AG04449 (cell line): ENCODE measurements at regions not wholly inside any gene's neighbourhood (a gene's known extent, or its start where the extent isn't known, plus 50 kb on each side); places are given as distances from the start of the nearest gene placed in this dataset.

Experiments
- CTCF ChIA-PET: fragments of 350-600 bp; formaldehyde crosslinking; extraction: SDS; loops from one replicate; lab custom pipeline; 2021; ENCODE audit warnings: antibody characterized with exemption; lab: Yijun Ruan, JAX
- POLR2A ChIA-PET: fragments of 400-600, 350-600 bp; formaldehyde crosslinking; extraction: SDS; loops from one replicate; lab custom pipeline; 2020; ENCODE audit warnings: antibody characterized with exemption, inconsistent platforms; lab: Yijun Ruan, JAX
- DNase-seq: peaks from one replicate; pipeline ENCODE4 v3.0.0-alpha.2; 2010; ENCODE audit warnings: low read depth, low spot score
- H3K4me3 ChIP-seq: 2 replicates; pipeline ENCODE4 v1.5.1; 2011; ENCODE audit warnings: low read depth, mild to moderate bottlenecking, control low read depth, low read length
- CTCF ChIP-seq: IDR thresholded peaks from one replicate; pipeline ENCODE4 v1.5.1; 2011; ENCODE audit warnings: mild to moderate bottlenecking, moderate library complexity, low read length, control low read depth, inconsistent platforms; ENCODE audit not compliant: insufficient read depth; ENCODE audit errors: missing control alignments

GRCh38 chr3:72152551-72153476 lies 367.9 kb upstream of the PROK2 start:
- DNase-seq = no peak
- ChIA-PET CTCF (interaction anchor here (1.0 to 1.5 kb wide), 2 partner anchors 9 to 10 kb away, joined by 3 read pairs; no protein-coding TSS in a partner anchor), POLR2A (no interaction called here)
- TF ChIP-seq CTCF = no peak
- peak overlapping the region; percentile 57 for H3K4me3 ChIP-seq

- DNase-seq = no peak
- TF ChIP-seq CTCF = no peak
- POLR2A ChIA-PET = no interaction called here
- CTCF ChIA-PET = interaction anchor here (1.0 kb wide), 1 partner anchor 12 kb away, joined by 3 read pairs; no protein-coding TSS in a partner anchor
- no peak overlapping the region for H3K4me3 ChIP-seq
Measured at GRCh38 chr3:72151465-72152238, 366.7 kb upstream of the PROK2 start.

- DNase-seq = no peak
- CTCF ChIA-PET = no interaction called here
- no peak overlapping the region for H3K4me3 ChIP-seq
- POLR2A ChIA-PET = no interaction called here
- no peak for TF ChIP-seq CTCF
Measured at GRCh38 chr3:72150634-72151412, 365.9 kb upstream of the PROK2 start.

- no peak overlapping the region for H3K4me3 ChIP-seq
- POLR2A ChIA-PET = no interaction called here
- TF ChIP-seq CTCF = no peak
- CTCF ChIA-PET = no interaction called here
- DNase-seq = no peak
Measured at GRCh38 chr3:72149645-72150300, 364.8 kb upstream of the PROK2 start.

- ChIA-PET POLR2A (no interaction called here), CTCF (no interaction called here)
- no peak overlapping the region for H3K4me3 ChIP-seq
- no peak for TF ChIP-seq CTCF
- DNase-seq = no peak
Measured at GRCh38 chr3:72147600-72147999, 362.7 kb upstream of the PROK2 start.
